PFSK-1 (cell line): ENCODE measurements at regions not wholly inside any gene's neighbourhood (a gene's known extent, or its start where the extent isn't known, plus 50 kb on each side); places are given as distances from the start of the nearest gene placed in this dataset.

Experiments used
- POLR2AphosphoS5 ChIP-seq: IDR thresholded peaks from 2 replicates; pipeline ENCODE4 v1.6.1; 2012; ENCODE audit warnings: low read depth, mild to moderate bottlenecking, control low read depth, low read length, moderate library complexity
- TAF1 ChIP-seq: IDR thresholded peaks from 2 replicates; pipeline ENCODE4 v1.6.1; 2012; ENCODE audit warnings: low read length, control low read depth, borderline replicate concordance; ENCODE audit not compliant: insufficient read depth

DNA sequence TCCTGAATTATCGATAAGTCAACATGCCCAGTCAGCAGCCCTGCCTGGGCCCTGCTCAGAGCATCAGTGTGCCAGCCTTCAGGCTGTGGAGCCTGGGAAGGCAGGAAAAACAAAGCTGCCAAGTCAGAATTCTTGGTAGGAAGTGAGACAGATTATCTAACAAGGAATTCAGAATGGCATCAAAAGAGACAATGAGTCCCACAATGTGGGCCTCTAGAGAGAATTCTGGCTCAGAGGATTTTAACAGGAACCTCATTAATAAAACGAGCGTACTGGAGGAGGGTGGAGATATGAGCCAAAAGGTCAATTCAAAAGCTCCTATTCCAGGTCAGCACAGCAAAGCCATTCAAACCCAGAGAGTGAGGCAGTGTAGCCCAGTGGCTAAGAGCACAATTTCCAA is 327.6 kb upstream of the MMADHC start:
- TF ChIP-seq POLR2AphosphoS5 (no peak), TAF1 (no peak)
